Endothelial cell of umbilical vein (primary cell): ENCODE measurements at regions not wholly inside any gene's neighbourhood (a gene's known extent, or its start where the extent isn't known, plus 50 kb on each side); places are given as distances from the start of the nearest gene placed in this dataset.

Experiments
- BruUV-seq: library from RNA; stranded (reverse); fragments of 400-500 nt; replicated peaks from 2 replicates; lab custom pipeline; 2021; lab: Mats Ljungman, UMichigan
- CTCF ChIA-PET: fragments of 300-600, 350-600 bp; sonication (Branson Sonifier 250); formaldehyde crosslinking; loops from one replicate; lab custom pipeline; 2021; ENCODE audit warnings: antibody characterized with exemption, inconsistent platforms; lab: Charles Lee
- POLR2A ChIA-PET: fragments of 300-600, 350-600 bp; sonication (Branson Sonifier 250); formaldehyde crosslinking; loops from one replicate; lab custom pipeline; 2021; ENCODE audit warnings: antibody characterized with exemption, inconsistent platforms; lab: Charles Lee
- DNase-seq: peaks from one replicate; pipeline ENCODE4 v3.0.0-alpha.2; 2011; ENCODE audit warnings: low read depth, low spot score
- FAIRE-seq: peaks from 2 replicates; lab custom pipeline; 2011; peaks lifted over from hg19 to GRCh38; lab: Jason Lieb, UNC
- H2AFZ ChIP-seq: 2 replicates; pipeline ENCODE4 v1.6.0; 2012; ENCODE audit warnings: low read depth, low read length, control low read depth, inconsistent platforms
- H3K27ac ChIP-seq: 2 replicates; pipeline ENCODE4 v1.5.1; 2011; ENCODE audit warnings: low read depth, mild to moderate bottlenecking, control low read depth, low read length, moderate library complexity; ENCODE audit not compliant: insufficient read depth
- H3K27me3 ChIP-seq, 2 experiments: 2 replicates each; pipeline versions ENCODE4 v1.6.0 to v1.6.1; 2011; ENCODE audit warnings: low read length in 2 of 2, mixed read lengths in 1 of 2; ENCODE audit not compliant: control insufficient read depth in 2 of 2, insufficient read depth in 2 of 2
- H3K36me3 ChIP-seq, 2 experiments: 2 replicates in 1 of 2; 3 replicates in 1 of 2; pipeline ENCODE4 v1.5.1; 2011; ENCODE audit warnings: low read length in 2 of 2, mild to moderate bottlenecking in 1 of 2, moderate library complexity in 1 of 2; ENCODE audit not compliant: control insufficient read depth in 2 of 2, insufficient read depth in 2 of 2; ENCODE audit errors: extremely low read depth in 1 of 2
- H3K4me1 ChIP-seq: 3 replicates; pipeline ENCODE4 v1.5.1; 2011; ENCODE audit warnings: mild to moderate bottlenecking, low read length; ENCODE audit not compliant: control insufficient read depth, insufficient read depth; ENCODE audit errors: extremely low read depth
- H3K4me2 ChIP-seq: 2 replicates; pipeline ENCODE4 v1.6.1; 2011; ENCODE audit warnings: low read length, control low read depth, mixed read lengths; ENCODE audit not compliant: insufficient read depth
- H3K4me3 ChIP-seq, 3 experiments: fragments of 200-600 bp in 1 of 3; sonication (generic), shearing (Covaris generic) in 1 of 3; replicated peaks in 1 of 3; 2 replicates each; pipeline ENCODE4 v1.5.1; 2011 to 2016; ENCODE audit warnings: control low read depth in 3 of 3, low read length in 3 of 3, mild to moderate bottlenecking in 2 of 3, inconsistent platforms in 1 of 3, low read depth in 1 of 3, moderate library complexity in 1 of 3; ENCODE audit not compliant: insufficient read depth in 1 of 3
- H3K79me2 ChIP-seq: 2 replicates; pipeline ENCODE4 v1.6.0; 2012; ENCODE audit warnings: low read length, inconsistent platforms; ENCODE audit not compliant: control insufficient read depth, insufficient read depth
- H3K9ac ChIP-seq: replicated peaks from 2 replicates; pipeline ENCODE3; 2011; ENCODE audit warnings: low read length, control low read depth; ENCODE audit not compliant: insufficient read depth; ENCODE audit errors: extremely low read depth
- H3K9me1 ChIP-seq: replicated peaks from 3 replicates; pipeline ENCODE4 v1.6.0; 2011; ENCODE audit warnings: mild to moderate bottlenecking, low read length; ENCODE audit not compliant: control insufficient read depth, insufficient read depth; ENCODE audit errors: extremely low read depth
- H3K9me3 ChIP-seq: replicated peaks from 2 replicates; pipeline ENCODE4 v1.5.1; 2012; ENCODE audit warnings: low read length, inconsistent platforms; ENCODE audit not compliant: control insufficient read depth, insufficient read depth
- H4K20me1 ChIP-seq: replicated peaks from 2 replicates; pipeline ENCODE3; 2011; ENCODE audit warnings: mild to moderate bottlenecking, low read length; ENCODE audit not compliant: control insufficient read depth, insufficient read depth; ENCODE audit errors: extremely low read depth
- CTCF ChIP-seq, 2 donors: IDR thresholded peaks; 1 replicate in 1 of 2; 2 replicates in 1 of 2; pipeline ENCODE4 v1.5.1; 2011; ENCODE audit warnings: low read length in 2 of 2, mild to moderate bottlenecking in 2 of 2, moderate library complexity in 2 of 2, control low read depth in 1 of 2, inconsistent platforms in 1 of 2, low read depth in 1 of 2; ENCODE audit not compliant: insufficient read depth in 1 of 2; ENCODE audit errors: extremely low read depth in 1 of 2
- EZH2 ChIP-seq: IDR thresholded peaks from 2 replicates; pipeline ENCODE4 v1.6.1; 2012; ENCODE audit warnings: borderline replicate concordance, low read depth, mild to moderate bottlenecking, moderate library complexity, low read length, inconsistent platforms; ENCODE audit not compliant: severe bottlenecking
- FOS ChIP-seq: IDR thresholded peaks from 2 replicates; pipeline ENCODE4 v1.6.1; 2011; ENCODE audit warnings: mild to moderate bottlenecking, low read length, moderate library complexity, borderline replicate concordance; ENCODE audit not compliant: insufficient read depth
- GATA2 ChIP-seq: IDR thresholded peaks from 2 replicates; pipeline ENCODE4 v1.7.0; 2011; ENCODE audit warnings: low read depth, mild to moderate bottlenecking, moderate library complexity, mixed read lengths, low read length; ENCODE audit not compliant: insufficient read length, insufficient read depth
- MAX ChIP-seq: IDR thresholded peaks from 2 replicates; pipeline ENCODE4 v1.6.1; 2011; ENCODE audit not compliant: insufficient read depth, insufficient read length
- MYC ChIP-seq: IDR thresholded peaks from one replicate; pipeline ENCODE4 v1.6.1; 2011; ENCODE audit warnings: mild to moderate bottlenecking, low read depth, low read length
- POLR2A ChIP-seq: IDR thresholded peaks from 2 replicates; pipeline ENCODE4 v1.6.1; 2012; ENCODE audit warnings: low read depth, mild to moderate bottlenecking, control low read depth, low read length
- POLR2AphosphoS5 ChIP-seq: IDR thresholded peaks from 2 replicates; pipeline ENCODE4 v1.6.1; 2012; ENCODE audit warnings: low read depth, mild to moderate bottlenecking, control low read depth, low read length, moderate library complexity; ENCODE audit not compliant: insufficient read depth
- dilution Hi-C: fragments of 300-500 bp; cut with MboI; formaldehyde crosslinking; loops from one replicate; pipeline ENCODE4 v1.15.0; 2019; ENCODE audit warnings: low sequenced_read_pairs; ENCODE audit not compliant: extremely low pct_ligation_motif_present
- intact Hi-C: fragments of 100-400 bp; cut with micrococcal nuclease; formaldehyde crosslinking; loops from one replicate; pipeline ENCODE4 v1.10.0; 2022

- ChIA-PET POLR2A (no interaction called here), CTCF (interaction anchor here (1.0 to 3.0 kb wide), 4 partner anchors 10 to 138 kb away, joined by 3 to 24 read pairs (median 8); no protein-coding TSS in a partner anchor)
- intact Hi-C loops (no loop called here), dilution Hi-C loops (no loop called here)
- DNase-seq (no peak), FAIRE-seq (no peak)
- H3K27me3 ChIP-seq, result peaks cover 0 to 2% of the 10 kb centered on the region in 2 experiments
- H3K79me2 ChIP-seq, result no peaks in the 10 kb centered on the region
- H4K20me1 ChIP-seq, result no peaks in the 10 kb centered on the region
- H3K27ac ChIP-seq, result no peak overlapping the region
- no peak overlapping the region for H3K9ac ChIP-seq
- no peaks in the 10 kb centered on the region for H3K36me3 ChIP-seq
- H2AFZ ChIP-seq, result no peak overlapping the region
- H3K4me1 ChIP-seq, result peaks cover 20% of the 10 kb centered on the region
- no peak overlapping the region for H3K4me2 ChIP-seq
- TF ChIP-seq CTCF (IDR thresholded peaks at IDR 0.05; ENCODE audit: extremely low read depth in 1 of 2, insufficient read depth in 1 of 2, low read depth in 1 of 2, low read length in 2 of 2) (no peak), EZH2 (no peak), GATA2 (no peak), MYC (no peak), POLR2AphosphoS5 (no peak), FOS (no peak), POLR2A (no peak), MAX (no peak)
- no TSS peak for BruUV-seq
- H3K9me3 ChIP-seq, result no peaks in the 10 kb centered on the region
- no peaks in the 10 kb centered on the region for H3K9me1 ChIP-seq
- no peak overlapping the region for H3K4me3 ChIP-seq
These were observed 56.9 kb upstream of the GGTA1 start for GRCh38 chr9:121556580-121556979.
